ENCODE measurements at regions not wholly inside any gene's neighbourhood (a gene's known extent, or its start where the extent isn't known, plus 50 kb on each side); places are given as distances from the start of the nearest gene placed in this dataset.

DNA sequence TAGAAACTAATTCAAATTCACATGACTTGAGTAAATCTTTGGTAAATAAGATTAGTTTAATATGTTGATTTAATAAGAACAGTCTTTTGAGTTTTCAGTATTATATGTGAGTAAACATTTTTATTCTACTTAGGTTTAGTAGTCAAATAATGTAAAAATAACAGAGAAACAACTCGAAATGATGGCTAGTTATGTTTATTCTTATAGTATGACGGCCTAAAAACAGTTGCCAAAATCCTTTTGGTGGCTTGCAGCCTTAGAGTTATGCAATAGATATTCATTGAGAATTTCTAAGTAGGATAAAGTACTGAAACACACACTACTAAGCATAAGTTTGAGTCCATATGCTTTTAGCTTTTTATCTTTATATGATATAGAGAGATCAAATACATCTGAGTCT, 184.8 kb downstream of the GNAI1 start:
- TF ChIP-seq, protein P1, sequence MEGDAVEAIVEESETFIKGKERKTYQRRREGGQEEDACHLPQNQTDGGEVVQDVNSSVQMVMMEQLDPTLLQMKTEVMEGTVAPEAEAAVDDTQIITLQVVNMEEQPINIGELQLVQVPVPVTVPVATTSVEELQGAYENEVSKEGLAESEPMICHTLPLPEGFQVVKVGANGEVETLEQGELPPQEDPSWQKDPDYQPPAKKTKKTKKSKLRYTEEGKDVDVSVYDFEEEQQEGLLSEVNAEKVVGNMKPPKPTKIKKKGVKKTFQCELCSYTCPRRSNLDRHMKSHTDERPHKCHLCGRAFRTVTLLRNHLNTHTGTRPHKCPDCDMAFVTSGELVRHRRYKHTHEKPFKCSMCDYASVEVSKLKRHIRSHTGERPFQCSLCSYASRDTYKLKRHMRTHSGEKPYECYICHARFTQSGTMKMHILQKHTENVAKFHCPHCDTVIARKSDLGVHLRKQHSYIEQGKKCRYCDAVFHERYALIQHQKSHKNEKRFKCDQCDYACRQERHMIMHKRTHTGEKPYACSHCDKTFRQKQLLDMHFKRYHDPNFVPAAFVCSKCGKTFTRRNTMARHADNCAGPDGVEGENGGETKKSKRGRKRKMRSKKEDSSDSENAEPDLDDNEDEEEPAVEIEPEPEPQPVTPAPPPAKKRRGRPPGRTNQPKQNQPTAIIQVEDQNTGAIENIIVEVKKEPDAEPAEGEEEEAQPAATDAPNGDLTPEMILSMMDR (conservative IDR thresholded peaks at IDR 0.05): no peak
- no peak for TF ChIP-seq ZFX (IDR thresholded peaks at IDR 0.05)
